IMR-90 (cell line): ENCODE measurements at regions not wholly inside any gene's neighbourhood (a gene's known extent, or its start where the extent isn't known, plus 50 kb on each side); places are given as distances from the start of the nearest gene placed in this dataset.

ENCODE experiments used
- BHLHE40 ChIP-seq: fragments of 150-350 bp; IDR thresholded peaks from 2 replicates; pipeline ENCODE4 v1.6.1; 2016; ENCODE audit warnings: mild to moderate bottlenecking, low read depth, low read length
- CEBPB ChIP-seq: IDR thresholded peaks from 2 replicates; pipeline ENCODE4 v1.6.1; 2012; ENCODE audit warnings: low read depth, low read length, improper control_type of control experiment
- CTCF ChIP-seq: conservative IDR thresholded peaks from 2 replicates; pipeline ENCODE4 v1.5.1; 2012; ENCODE audit warnings: mild to moderate bottlenecking, low read depth, low read length, improper control_type of control experiment
- ELK1 ChIP-seq: fragments of 150-350 bp; IDR thresholded peaks from 2 replicates; pipeline ENCODE4 v1.6.1; 2016; ENCODE audit warnings: low read depth, mild to moderate bottlenecking, low read length, moderate library complexity, borderline replicate concordance
- MAFK ChIP-seq: IDR thresholded peaks from 2 replicates; pipeline ENCODE4 v1.6.1; 2012; ENCODE audit warnings: low read depth, low read length, improper control_type of control experiment
- MAZ ChIP-seq: IDR thresholded peaks from 2 replicates; pipeline ENCODE4 v1.6.1; 2012; ENCODE audit warnings: low read depth, mild to moderate bottlenecking, low read length, improper control_type of control experiment, moderate library complexity, borderline replicate concordance
- NFE2L2 ChIP-seq: fragments of 150-350 bp; IDR thresholded peaks from 2 replicates; pipeline ENCODE4 v1.6.1; 2016; ENCODE audit warnings: low read depth, mild to moderate bottlenecking, low read length
- POLR2A ChIP-seq: IDR thresholded peaks from 2 replicates; pipeline ENCODE4 v1.6.1; 2012; ENCODE audit warnings: mild to moderate bottlenecking, low read depth, low read length
- RAD21 ChIP-seq: IDR thresholded peaks from 2 replicates; pipeline ENCODE4 v1.6.1; 2012; ENCODE audit warnings: low read length, improper control_type of control experiment
- RCOR1 ChIP-seq: IDR thresholded peaks from 2 replicates; pipeline ENCODE4 v1.6.1; 2012; ENCODE audit warnings: mild to moderate bottlenecking, low read length, improper control_type of control experiment; ENCODE audit not compliant: insufficient replicate concordance
- RFX5 ChIP-seq: IDR thresholded peaks from 2 replicates; pipeline ENCODE4 v1.8.0; 2012; ENCODE audit warnings: low read depth, mild to moderate bottlenecking, low read length, moderate library complexity
- TF ChIP-seq, protein P1 (sequence below): fragments of 150-350 bp; IDR thresholded peaks from 2 replicates; pipeline ENCODE4 v1.6.1; 2017; ENCODE audit warnings: mild to moderate bottlenecking, antibody characterized with exemption, low read length, low read depth

- TF ChIP-seq CTCF, result no peak
- TF ChIP-seq NFE2L2, result no peak
- TF ChIP-seq POLR2A, result no peak
- TF ChIP-seq, protein P1, sequence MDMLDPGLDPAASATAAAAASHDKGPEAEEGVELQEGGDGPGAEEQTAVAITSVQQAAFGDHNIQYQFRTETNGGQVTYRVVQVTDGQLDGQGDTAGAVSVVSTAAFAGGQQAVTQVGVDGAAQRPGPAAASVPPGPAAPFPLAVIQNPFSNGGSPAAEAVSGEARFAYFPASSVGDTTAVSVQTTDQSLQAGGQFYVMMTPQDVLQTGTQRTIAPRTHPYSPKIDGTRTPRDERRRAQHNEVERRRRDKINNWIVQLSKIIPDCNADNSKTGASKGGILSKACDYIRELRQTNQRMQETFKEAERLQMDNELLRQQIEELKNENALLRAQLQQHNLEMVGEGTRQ, result no peak
- no peak for TF ChIP-seq CEBPB
- TF ChIP-seq BHLHE40, result no peak
- no peak for TF ChIP-seq MAZ
- TF ChIP-seq ELK1, result no peak
- no peak for TF ChIP-seq RAD21
- TF ChIP-seq MAFK, result no peak
- no peak for TF ChIP-seq RCOR1
- no peak for TF ChIP-seq RFX5
Observed at GRCh38 chr13:40168425-40169166, 497.8 kb downstream of the FOXO1 start.
